WERI-Rb-1 (cell line): ENCODE measurements at regions not wholly inside any gene's neighbourhood (a gene's known extent, or its start where the extent isn't known, plus 50 kb on each side); places are given as distances from the start of the nearest gene placed in this dataset.

Experiments
- DNase-seq: peaks from one replicate; pipeline ENCODE4 v3.0.0-alpha.2; 2020
- H3K27ac ChIP-seq: fragments of 250-450 bp; sonication (Bioruptor Pico); 2 replicates; pipeline ENCODE4 v1.5.1; 2020; ENCODE audit warnings: mild to moderate bottlenecking, moderate library complexity
- H3K27me3 ChIP-seq: fragments of 250-450 bp; sonication (Bioruptor Pico); 2 replicates; pipeline ENCODE4 v1.5.1; 2021; ENCODE audit warnings: mild to moderate bottlenecking, low read depth, moderate library complexity; ENCODE audit not compliant: insufficient read depth, severe bottlenecking
- H3K36me3 ChIP-seq: fragments of 250-450 bp; sonication (Bioruptor Pico); 2 replicates; pipeline ENCODE4 v1.5.1; 2020; ENCODE audit warnings: mild to moderate bottlenecking, moderate library complexity
- H3K4me3 ChIP-seq: 2 replicates; pipeline ENCODE4 v1.5.1; 2011; ENCODE audit warnings: low read depth, mild to moderate bottlenecking, control low read depth, low read length
- H3K9me3 ChIP-seq: fragments of 250-450 bp; sonication (Bioruptor Pico); 2 replicates; pipeline ENCODE4 v1.5.1; 2021; ENCODE audit warnings: mild to moderate bottlenecking, moderate library complexity; ENCODE audit not compliant: severe bottlenecking
- CTCF ChIP-seq: IDR thresholded peaks from 2 replicates; pipeline ENCODE4 v1.5.1; 2011; ENCODE audit warnings: low read depth, mild to moderate bottlenecking, control low read depth, inconsistent platforms, low read length

- Histone ChIP-seq H3K9me3 (no peaks in the 10 kb centered on the region), H3K4me3 (no peak overlapping the region), H3K36me3 (no peaks in the 10 kb centered on the region; the same call in 1 of the 2 replicates), H3K27ac (no peak overlapping the region), H3K27me3 (no peaks in the 10 kb centered on the region)
- TF ChIP-seq CTCF = no peak
- no peak for DNase-seq
These were observed 268.2 kb downstream of the PCNX1 start for GRCh38 chr14:71175491-71175890.

- DNase-seq = no peak
- H3K27me3 ChIP-seq = no peaks in the 10 kb centered on the region
- no peaks in the 10 kb centered on the region for H3K9me3 ChIP-seq
- TF ChIP-seq CTCF = no peak
- H3K4me3 ChIP-seq = no peak overlapping the region
- no peaks in the 10 kb centered on the region; the same call in 1 of the 2 replicates for H3K36me3 ChIP-seq
- H3K27ac ChIP-seq = no peak overlapping the region
These were observed 271.8 kb downstream of the PCNX1 start for GRCh38 chr14:71179066-71179465.

- Histone ChIP-seq H3K4me3 (no peak overlapping the region), H3K27me3 (no peaks in the 10 kb centered on the region), H3K9me3 (no peaks in the 10 kb centered on the region), H3K36me3 (no peaks in the 10 kb centered on the region; the same call in 1 of the 2 replicates), H3K27ac (no peak overlapping the region)
- TF ChIP-seq CTCF = no peak
- DNase-seq = no peak
These were observed 273.1 kb downstream of the PCNX1 start for GRCh38 chr14:71180397-71180796.

- Histone ChIP-seq H3K9me3 (no peaks in the 10 kb centered on the region), H3K27ac (no peak overlapping the region), H3K4me3 (no peak overlapping the region), H3K27me3 (no peaks in the 10 kb centered on the region), H3K36me3 (no peaks in the 10 kb centered on the region; the same call in 1 of the 2 replicates)
- DNase-seq = no peak
- no peak for TF ChIP-seq CTCF
These were observed 274.1 kb downstream of the PCNX1 start for GRCh38 chr14:71181215-71182003.

GRCh38 chr14:71183876-71184689 lies 276.8 kb downstream of the PCNX1 start:
- no peaks in the 10 kb centered on the region; the same call in 1 of the 2 replicates for H3K36me3 ChIP-seq
- no peak overlapping the region for H3K27ac ChIP-seq

More at GRCh38 chr14:71183876-71184689, 276.8 kb downstream of the PCNX1 start:
- no peak for TF ChIP-seq CTCF
- Histone ChIP-seq H3K4me3 (no peak overlapping the region), H3K9me3 (no peaks in the 10 kb centered on the region), H3K27me3 (no peaks in the 10 kb centered on the region)
- DNase-seq = no peak
